ENCODE measurements at regions not wholly inside any gene's neighbourhood (a gene's known extent, or its start where the extent isn't known, plus 50 kb on each side); places are given as distances from the start of the nearest gene placed in this dataset.

DNA sequence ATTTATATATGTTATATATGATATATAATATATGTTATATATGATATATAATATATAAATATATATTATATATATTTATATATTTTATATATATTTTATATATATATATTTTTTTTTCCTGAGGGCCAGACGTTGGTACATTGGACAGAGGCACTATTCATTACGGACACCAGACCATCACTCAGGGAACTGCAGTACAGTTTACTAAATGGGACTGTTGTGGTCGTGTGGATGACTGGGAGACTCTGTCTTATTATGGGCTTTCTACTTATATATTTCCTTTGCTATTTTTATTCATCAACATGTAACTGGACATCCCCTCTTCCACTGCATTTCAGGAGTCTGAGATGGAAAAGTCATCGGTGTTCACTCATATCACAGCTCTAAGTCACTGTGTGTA is 87.1 kb upstream of the PRKCQ start:
- Histone ChIP-seq H3K4me2 (ENCODE audit: low read depth, low read length, poor library complexity, severe bottlenecking) (peak overlapping the region; percentile 5), H3K4me1 (ENCODE audit: insufficient read depth, low read length, poor library complexity, severe bottlenecking) (peaks cover 30% of the 10 kb centered on the region), H2AFZ (ENCODE audit: low read length) (no peak overlapping the region), H4K20me1 (ENCODE audit: insufficient read depth, low read length, poor library complexity, severe bottlenecking) (no peaks in the 10 kb centered on the region), H3K9me2 (replicated peaks; ENCODE audit: low read depth, low read length) (no peaks in the 10 kb centered on the region), H3K4me3 (ENCODE audit: low read length, poor library complexity, severe bottlenecking) (no peak overlapping the region), H3K27me3 (ENCODE audit: insufficient read depth, low read length, poor library complexity, severe bottlenecking) (no peaks in the 10 kb centered on the region), H3K9me3 (ENCODE audit: insufficient read depth, low read depth, low read length) (no peaks in the 10 kb centered on the region), H3F3A (ENCODE audit: low read depth) (peaks cover 15% of the 10 kb centered on the region), H3K79me2 (ENCODE audit: insufficient read depth, low read length) (no peaks in the 10 kb centered on the region), H3K9ac (ENCODE audit: low read depth, low read length, poor library complexity, severe bottlenecking) (peak overlapping the region; percentile 14), H3K36me3 (ENCODE audit: insufficient read depth, low read length) (no peaks in the 10 kb centered on the region)
- TF ChIP-seq, protein P1, sequence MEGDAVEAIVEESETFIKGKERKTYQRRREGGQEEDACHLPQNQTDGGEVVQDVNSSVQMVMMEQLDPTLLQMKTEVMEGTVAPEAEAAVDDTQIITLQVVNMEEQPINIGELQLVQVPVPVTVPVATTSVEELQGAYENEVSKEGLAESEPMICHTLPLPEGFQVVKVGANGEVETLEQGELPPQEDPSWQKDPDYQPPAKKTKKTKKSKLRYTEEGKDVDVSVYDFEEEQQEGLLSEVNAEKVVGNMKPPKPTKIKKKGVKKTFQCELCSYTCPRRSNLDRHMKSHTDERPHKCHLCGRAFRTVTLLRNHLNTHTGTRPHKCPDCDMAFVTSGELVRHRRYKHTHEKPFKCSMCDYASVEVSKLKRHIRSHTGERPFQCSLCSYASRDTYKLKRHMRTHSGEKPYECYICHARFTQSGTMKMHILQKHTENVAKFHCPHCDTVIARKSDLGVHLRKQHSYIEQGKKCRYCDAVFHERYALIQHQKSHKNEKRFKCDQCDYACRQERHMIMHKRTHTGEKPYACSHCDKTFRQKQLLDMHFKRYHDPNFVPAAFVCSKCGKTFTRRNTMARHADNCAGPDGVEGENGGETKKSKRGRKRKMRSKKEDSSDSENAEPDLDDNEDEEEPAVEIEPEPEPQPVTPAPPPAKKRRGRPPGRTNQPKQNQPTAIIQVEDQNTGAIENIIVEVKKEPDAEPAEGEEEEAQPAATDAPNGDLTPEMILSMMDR (conservative IDR thresholded peaks at IDR 0.05; ENCODE audit: low read length) = no peak
- no peak for TF ChIP-seq EZH2phosphoT487 (IDR thresholded peaks at IDR 0.05; ENCODE audit: borderline replicate concordance)

DNA sequence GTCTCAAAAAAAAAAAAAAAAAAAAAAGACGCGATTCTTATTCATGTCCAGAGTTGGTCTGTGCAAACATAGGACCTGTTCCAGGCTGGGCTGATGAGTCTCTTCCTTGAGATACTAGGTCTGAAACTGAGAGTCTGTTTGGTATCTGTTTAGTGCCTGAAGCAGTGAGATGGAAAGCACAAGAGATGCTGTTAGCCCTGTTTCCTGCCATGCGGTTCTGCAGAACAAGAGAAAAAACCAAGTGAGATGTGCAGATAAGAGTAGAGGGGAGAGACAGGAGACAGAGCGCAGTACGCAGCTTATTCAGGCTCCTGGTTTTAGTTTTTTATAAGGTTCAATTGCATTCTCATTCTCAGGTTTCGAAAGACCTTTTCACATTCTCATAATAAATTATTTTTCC is 85.8 kb upstream of the PRKCQ start:
- no peak for TF ChIP-seq EZH2phosphoT487 (IDR thresholded peaks at IDR 0.05; ENCODE audit: borderline replicate concordance)
- TF ChIP-seq, protein P1 (conservative IDR thresholded peaks at IDR 0.05; ENCODE audit: low read length) = no peak
- Histone ChIP-seq H3K9ac (ENCODE audit: low read depth, low read length, poor library complexity, severe bottlenecking) (peak overlapping the region; percentile 67), H3K27me3 (ENCODE audit: insufficient read depth, low read length, poor library complexity, severe bottlenecking) (no peaks in the 10 kb centered on the region), H3K4me3 (ENCODE audit: low read length, poor library complexity, severe bottlenecking) (peak overlapping the region; percentile 54), H3K4me1 (ENCODE audit: insufficient read depth, low read length, poor library complexity, severe bottlenecking) (peaks cover 30% of the 10 kb centered on the region), H4K20me1 (ENCODE audit: insufficient read depth, low read length, poor library complexity, severe bottlenecking) (no peaks in the 10 kb centered on the region), H3K79me2 (ENCODE audit: insufficient read depth, low read length) (no peaks in the 10 kb centered on the region), H3F3A (ENCODE audit: low read depth) (peaks cover 15% of the 10 kb centered on the region), H3K9me2 (replicated peaks; ENCODE audit: low read depth, low read length) (no peaks in the 10 kb centered on the region), H3K9me3 (ENCODE audit: insufficient read depth, low read depth, low read length) (no peaks in the 10 kb centered on the region), H3K4me2 (ENCODE audit: low read depth, low read length, poor library complexity, severe bottlenecking) (peak overlapping the region; percentile 68), H2AFZ (ENCODE audit: low read length) (no peak overlapping the region), H3K36me3 (ENCODE audit: insufficient read depth, low read length) (no peaks in the 10 kb centered on the region)

DNA sequence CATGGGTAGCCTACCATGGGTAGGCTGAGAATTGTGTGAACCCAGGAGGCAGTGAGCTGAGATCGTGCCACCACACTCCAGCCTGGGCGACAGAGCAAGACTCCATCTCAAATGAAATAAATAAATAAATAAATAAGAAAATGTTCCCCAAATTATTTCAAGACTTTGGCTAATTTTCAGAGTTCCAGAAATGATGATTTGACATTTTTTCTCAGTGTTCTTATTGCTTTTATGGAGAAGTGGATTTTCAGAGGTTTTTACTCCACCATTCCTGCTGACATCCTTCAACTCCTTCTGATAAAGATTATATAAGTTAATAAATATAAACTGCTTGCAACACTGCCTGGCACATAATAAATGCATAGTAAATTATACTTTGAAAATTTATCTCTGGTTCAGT is 80.4 kb upstream of the PRKCQ start:
- Histone ChIP-seq H4K20me1 (ENCODE audit: insufficient read depth, low read length, poor library complexity, severe bottlenecking) (no peaks in the 10 kb centered on the region), H3K4me1 (ENCODE audit: insufficient read depth, low read length, poor library complexity, severe bottlenecking) (peaks cover 25% of the 10 kb centered on the region), H3K79me2 (ENCODE audit: insufficient read depth, low read length) (no peaks in the 10 kb centered on the region), H2AFZ (ENCODE audit: low read length) (no peak overlapping the region), H3K36me3 (ENCODE audit: insufficient read depth, low read length) (no peaks in the 10 kb centered on the region), H3F3A (ENCODE audit: low read depth) (peaks cover 11% of the 10 kb centered on the region; the same call in 1 of the 2 replicates), H3K4me3 (ENCODE audit: low read length, poor library complexity, severe bottlenecking) (no peak overlapping the region), H3K9me2 (replicated peaks; ENCODE audit: low read depth, low read length) (no peaks in the 10 kb centered on the region), H3K27me3 (ENCODE audit: insufficient read depth, low read length, poor library complexity, severe bottlenecking) (no peaks in the 10 kb centered on the region), H3K9me3 (ENCODE audit: insufficient read depth, low read depth, low read length) (peaks cover 8% of the 10 kb centered on the region; the same call in 1 of the 2 replicates), H3K9ac (ENCODE audit: low read depth, low read length, poor library complexity, severe bottlenecking) (no peak overlapping the region), H3K4me2 (ENCODE audit: low read depth, low read length, poor library complexity, severe bottlenecking) (no peak overlapping the region)
- TF ChIP-seq, protein P1 (conservative IDR thresholded peaks at IDR 0.05; ENCODE audit: low read length) = no peak
- TF ChIP-seq EZH2phosphoT487 (IDR thresholded peaks at IDR 0.05; ENCODE audit: borderline replicate concordance) = no peak

Measured in Loucy (cell line).